T47D (cell line): ENCODE measurements at regions not wholly inside any gene's neighbourhood (a gene's known extent, or its start where the extent isn't known, plus 50 kb on each side); places are given as distances from the start of the nearest gene placed in this dataset.
"Not testable (repeated sequence)": the region's sequence is repeated elsewhere in the genome, so short reads cannot be mapped to it uniquely, and the experiment has no call there.

Experiments
- DNase-seq, 2 experiments: peaks; one replicate each; pipeline versions ENCODE4 v3.0.0 to v3.0.0-alpha.2; 2011 to 2012; ENCODE audit warnings: low read depth in 1 of 2, low spot score in 1 of 2
- JUND ChIP-seq: IDR thresholded peaks from 2 replicates; pipeline ENCODE4 v1.6.1; 2012; ENCODE audit warnings: low read depth
- in situ Hi-C: cut with HindIII; loops from 2 replicates; pipeline ENCODE4 v1.10.0; 2016; ENCODE audit warnings: low sequenced_read_pairs, low pct_unique_long_range_greater_than_20kb

DNA sequence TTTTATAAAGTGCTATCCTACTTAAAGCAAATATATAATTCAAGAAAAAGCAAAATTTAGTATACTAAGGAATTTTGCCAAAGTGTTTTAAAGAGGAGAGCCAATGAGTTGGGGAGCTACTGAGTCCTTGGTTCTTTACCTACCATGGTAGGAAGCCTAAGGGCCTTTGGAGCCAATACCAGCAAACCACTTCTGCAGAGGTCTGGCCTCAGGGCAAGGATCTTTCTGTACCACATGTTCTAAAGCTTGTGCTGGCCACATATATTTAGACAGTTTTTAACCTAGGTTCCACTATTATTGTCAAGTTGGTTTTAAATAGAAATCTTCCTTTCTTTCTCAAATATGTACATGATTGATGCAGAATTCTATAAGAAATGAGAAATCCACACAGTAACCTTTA, 172.3 kb upstream of the NREP start:
- no peak for DNase-seq
- in situ Hi-C loops, result no loop called here
- no peak for TF ChIP-seq JUND

GRCh38 chr5:111928511-111928910, 171.5 kb upstream of the NREP start:
- no peak for DNase-seq
- no peak for TF ChIP-seq JUND
- in situ Hi-C loops, result no loop called here

GRCh38 chr5:111927191-111927590, 170.2 kb upstream of the NREP start:
- no peak for DNase-seq

GRCh38 chr5:111926026-111926425, 169.0 kb upstream of the NREP start:
- DNase-seq, result no peak
- TF ChIP-seq JUND, result no peak
- in situ Hi-C loops, result no loop called here

More at GRCh38 chr5:111927191-111927590, 170.2 kb upstream of the NREP start:
- TF ChIP-seq JUND, result no peak
- in situ Hi-C loops, result no loop called here

DNA sequence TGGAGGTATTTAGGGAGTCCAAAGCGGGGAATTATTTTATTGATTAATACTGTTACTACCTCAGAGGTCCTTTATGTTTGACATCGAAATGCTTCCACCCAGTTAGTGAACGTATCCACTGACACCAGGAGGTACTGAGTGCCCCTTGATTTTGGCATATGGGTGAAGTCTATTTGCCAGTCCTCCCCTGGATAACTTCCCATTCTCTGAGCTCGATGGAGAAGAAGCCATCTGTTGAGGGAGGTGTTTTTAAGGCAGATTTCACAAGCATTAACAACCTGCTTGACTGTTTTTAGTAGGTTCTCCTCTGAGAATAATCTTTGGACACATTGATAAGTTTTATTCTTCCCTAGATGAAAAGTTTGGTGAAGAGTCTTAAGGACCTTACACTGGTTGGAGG, 165.3 kb upstream of the NREP start:
- DNase-seq, result no peak
- TF ChIP-seq JUND, result no peak
- in situ Hi-C loops, result no loop called here

- DNase-seq, in situ Hi-C loops: not testable (repeated sequence)
Observed at GRCh38 chr5:111921691-111922090, 164.7 kb upstream of the NREP start.

DNA sequence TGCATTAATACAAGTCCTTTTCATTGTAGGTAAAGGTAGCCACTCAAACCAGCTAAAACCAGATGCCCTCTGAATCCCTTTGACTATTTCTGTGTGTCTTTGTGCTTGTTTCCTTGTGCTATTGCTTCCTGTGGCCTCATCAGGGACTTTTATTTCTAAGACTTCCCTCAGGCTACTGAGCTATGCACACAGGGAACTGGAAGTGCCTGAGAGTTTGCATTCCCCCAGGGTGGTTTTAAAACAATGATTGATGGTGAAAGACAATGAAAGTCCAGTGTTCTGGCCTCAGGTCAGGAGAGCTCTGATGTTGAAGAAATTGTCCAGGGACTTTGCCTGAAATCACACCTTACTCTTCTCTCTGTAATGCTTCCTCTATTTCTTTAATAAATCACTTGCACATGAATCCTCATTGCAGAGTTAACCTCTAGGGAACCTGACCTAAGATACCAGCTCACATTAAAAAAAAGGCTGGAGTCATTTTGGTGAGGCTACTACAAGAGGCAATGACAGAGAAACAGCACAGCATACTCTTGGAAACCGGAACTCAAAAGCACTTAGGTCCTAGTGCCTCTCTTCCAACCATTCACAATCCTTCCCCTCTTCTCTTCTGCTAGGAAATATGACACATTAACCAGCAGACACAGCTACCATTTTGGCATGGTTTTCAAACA, 158.1 kb upstream of the NREP start:
- peak in 1 of 2 experiments; percentile 73 for DNase-seq
- TF ChIP-seq JUND, result no peak
- in situ Hi-C loops, result no loop called here

GRCh38 chr5:111902436-111902835, 145.4 kb upstream of the NREP start:
- in situ Hi-C loops, result no loop called here
- TF ChIP-seq JUND, result no peak
- no peak for DNase-seq

DNA sequence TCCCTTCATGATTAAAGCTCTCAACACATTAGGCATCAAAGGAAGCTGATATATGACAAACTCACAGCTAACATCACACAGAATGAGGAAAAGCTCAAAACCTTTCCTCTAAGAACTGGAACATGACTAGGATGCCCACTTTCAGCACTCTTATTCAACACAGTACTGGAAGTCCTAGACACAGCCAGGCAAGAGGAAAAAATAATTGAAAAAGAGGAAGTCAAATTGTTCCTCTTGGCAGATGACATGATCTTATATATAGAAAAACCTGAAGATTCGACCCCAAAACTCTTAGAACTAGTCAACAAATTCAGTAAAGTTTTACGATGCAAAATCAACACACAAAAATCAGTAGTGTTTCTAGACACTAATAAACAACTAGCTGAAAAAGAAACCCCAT, 144.3 kb upstream of the NREP start:
- in situ Hi-C loops, result no loop called here
- no peak for DNase-seq
- TF ChIP-seq JUND, result no peak

DNA sequence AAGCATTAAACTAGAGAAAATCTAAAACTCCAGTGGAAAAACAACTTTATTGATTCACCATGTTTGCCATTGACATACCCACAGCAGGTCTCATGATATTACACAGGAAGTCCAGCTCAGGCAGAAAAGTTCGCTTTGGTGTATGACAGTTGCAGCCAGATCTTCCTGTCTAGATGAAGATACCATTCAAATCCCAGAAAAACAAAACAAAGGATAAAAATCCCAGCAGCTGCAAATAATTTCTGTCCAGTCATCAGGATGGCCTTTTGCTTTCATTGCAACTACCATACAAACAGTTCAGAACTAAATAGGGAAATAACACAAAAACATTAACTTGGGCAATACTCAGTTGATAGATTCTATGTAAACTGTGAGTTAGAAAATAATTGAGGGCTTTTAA, 136.0 kb upstream of the NREP start:
- no peak for TF ChIP-seq JUND
- in situ Hi-C loops, result no loop called here
- DNase-seq, result no peak

DNA sequence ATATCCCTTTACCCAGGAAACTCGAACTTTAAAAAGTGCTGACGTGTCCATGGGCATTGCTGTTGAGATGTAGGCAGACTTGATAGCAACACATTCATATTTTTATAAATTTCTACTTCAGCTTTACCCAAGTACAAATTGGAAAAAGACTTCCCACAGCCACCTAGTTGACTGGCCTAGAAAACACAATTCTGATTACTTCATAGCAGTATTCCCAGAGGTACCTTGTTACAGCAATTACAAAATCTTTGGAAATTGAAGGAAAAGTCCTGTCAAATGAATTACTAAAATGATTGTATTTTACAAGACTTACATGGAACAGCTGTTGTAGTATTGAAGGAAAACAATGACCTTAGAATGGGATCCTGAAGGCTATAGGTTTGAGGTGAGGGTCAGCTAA, 130.7 kb upstream of the NREP start:
- no peak for DNase-seq
- in situ Hi-C loops, result no loop called here
- no peak for TF ChIP-seq JUND

- TF ChIP-seq JUND, result no peak
- no peak for DNase-seq
- in situ Hi-C loops, result no loop called here
Observed at GRCh38 chr5:111869681-111870080, 112.7 kb upstream of the NREP start.

DNA sequence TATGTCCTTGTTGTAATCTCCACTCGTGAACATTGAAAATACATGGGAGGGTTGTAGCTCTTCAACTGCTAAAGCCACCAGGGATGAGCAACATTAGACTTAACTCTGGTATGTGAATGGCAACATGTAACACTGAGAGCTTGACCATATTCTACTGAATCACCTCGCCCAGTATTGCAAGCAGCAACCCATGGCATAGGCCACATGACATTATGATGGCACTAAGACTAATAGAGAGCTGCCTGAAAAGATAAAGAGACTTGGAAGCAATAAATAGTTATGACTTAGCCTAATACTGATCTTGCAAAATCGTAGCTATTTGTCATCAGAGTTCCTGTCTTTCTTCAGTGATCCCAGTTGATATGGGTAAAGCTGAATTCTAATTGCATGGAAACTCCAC, 108.4 kb upstream of the NREP start:
- no peak for DNase-seq
- in situ Hi-C loops, result no loop called here
- no peak for TF ChIP-seq JUND

GRCh38 chr5:111863801-111864200, 106.8 kb upstream of the NREP start:
- no peak for DNase-seq
- TF ChIP-seq JUND, result no peak

More at GRCh38 chr5:111863801-111864200, 106.8 kb upstream of the NREP start:
- in situ Hi-C loops, result no loop called here
